Loucy (cell line): ENCODE measurements at regions not wholly inside any gene's neighbourhood (a gene's known extent, or its start where the extent isn't known, plus 50 kb on each side); places are given as distances from the start of the nearest gene placed in this dataset.
A peak's percentile ranks its signal among the peaks of the same experiment; 100 is the strongest.

Source experiments
- EZH2phosphoT487 ChIP-seq: fragments of 200-600 bp; IDR thresholded peaks from 2 replicates; pipeline ENCODE4 v1.6.1; 2018; ENCODE audit warnings: antibody characterized with exemption, mild to moderate bottlenecking, moderate library complexity, borderline replicate concordance
- TF ChIP-seq, protein P1 (sequence below): fragments of 200-600 bp; sonication (generic); conservative IDR thresholded peaks from 2 replicates; pipeline ENCODE4 v1.5.1; 2014; ENCODE audit warnings: mild to moderate bottlenecking, antibody characterized with exemption, low read length

- TF ChIP-seq, protein P1, sequence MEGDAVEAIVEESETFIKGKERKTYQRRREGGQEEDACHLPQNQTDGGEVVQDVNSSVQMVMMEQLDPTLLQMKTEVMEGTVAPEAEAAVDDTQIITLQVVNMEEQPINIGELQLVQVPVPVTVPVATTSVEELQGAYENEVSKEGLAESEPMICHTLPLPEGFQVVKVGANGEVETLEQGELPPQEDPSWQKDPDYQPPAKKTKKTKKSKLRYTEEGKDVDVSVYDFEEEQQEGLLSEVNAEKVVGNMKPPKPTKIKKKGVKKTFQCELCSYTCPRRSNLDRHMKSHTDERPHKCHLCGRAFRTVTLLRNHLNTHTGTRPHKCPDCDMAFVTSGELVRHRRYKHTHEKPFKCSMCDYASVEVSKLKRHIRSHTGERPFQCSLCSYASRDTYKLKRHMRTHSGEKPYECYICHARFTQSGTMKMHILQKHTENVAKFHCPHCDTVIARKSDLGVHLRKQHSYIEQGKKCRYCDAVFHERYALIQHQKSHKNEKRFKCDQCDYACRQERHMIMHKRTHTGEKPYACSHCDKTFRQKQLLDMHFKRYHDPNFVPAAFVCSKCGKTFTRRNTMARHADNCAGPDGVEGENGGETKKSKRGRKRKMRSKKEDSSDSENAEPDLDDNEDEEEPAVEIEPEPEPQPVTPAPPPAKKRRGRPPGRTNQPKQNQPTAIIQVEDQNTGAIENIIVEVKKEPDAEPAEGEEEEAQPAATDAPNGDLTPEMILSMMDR: peak; percentile 69
- TF ChIP-seq EZH2phosphoT487: no peak
These were observed 113.5 kb upstream of the PHACTR1 start for GRCh38 chr6:12602951-12603672.
